GM06990 (cell line): ENCODE measurements at regions not wholly inside any gene's neighbourhood (a gene's known extent, or its start where the extent isn't known, plus 50 kb on each side); places are given as distances from the start of the nearest gene placed in this dataset.

Source experiments
- DNase-seq: peaks from one replicate; pipeline ENCODE4 v3.0.0-alpha.2; 2011; ENCODE audit not compliant: insufficient read length; ENCODE audit errors: extremely low read depth
- H3K27me3 ChIP-seq: replicated peaks from 2 replicates; pipeline ENCODE4 v1.6.0; 2011; ENCODE audit warnings: low read length; ENCODE audit not compliant: control insufficient read depth, insufficient read depth
- H3K36me3 ChIP-seq: 2 replicates; pipeline ENCODE4 v1.5.1; 2011; ENCODE audit warnings: low read length; ENCODE audit not compliant: control insufficient read depth, insufficient read depth
- H3K4me3 ChIP-seq: replicated peaks from 2 replicates; pipeline ENCODE4 v1.5.1; 2011; ENCODE audit warnings: low read depth, mild to moderate bottlenecking, control low read depth, low read length
- TF ChIP-seq, protein P1 (sequence below): IDR thresholded peaks from 2 replicates; pipeline ENCODE4 v1.5.1; 2011; ENCODE audit warnings: low read length, control low read depth, mild to moderate bottlenecking, inconsistent platforms; ENCODE audit not compliant: insufficient read depth, poor library complexity, severe bottlenecking

DNA sequence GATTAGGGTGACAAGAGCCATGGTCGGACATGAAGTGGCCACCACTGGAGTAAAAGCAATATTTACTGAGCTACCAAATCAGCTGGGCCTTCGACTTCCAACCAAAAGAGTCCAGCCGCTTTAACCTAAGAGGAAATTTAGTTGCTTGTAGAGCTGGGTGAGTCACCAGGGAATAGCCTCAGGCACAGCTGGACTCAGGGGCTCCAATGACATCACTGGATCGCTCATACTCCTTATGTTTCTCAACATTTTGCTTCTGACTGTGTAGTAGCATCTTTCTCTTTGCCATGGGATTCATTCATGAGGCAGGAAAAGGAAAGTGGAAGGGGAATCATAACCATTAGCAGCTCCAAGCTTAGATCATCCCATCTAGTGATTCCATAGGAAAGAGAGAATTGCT is 664.4 kb downstream of the MATN1 start:
- no peak overlapping the region for H3K4me3 ChIP-seq
- TF ChIP-seq, protein P1, sequence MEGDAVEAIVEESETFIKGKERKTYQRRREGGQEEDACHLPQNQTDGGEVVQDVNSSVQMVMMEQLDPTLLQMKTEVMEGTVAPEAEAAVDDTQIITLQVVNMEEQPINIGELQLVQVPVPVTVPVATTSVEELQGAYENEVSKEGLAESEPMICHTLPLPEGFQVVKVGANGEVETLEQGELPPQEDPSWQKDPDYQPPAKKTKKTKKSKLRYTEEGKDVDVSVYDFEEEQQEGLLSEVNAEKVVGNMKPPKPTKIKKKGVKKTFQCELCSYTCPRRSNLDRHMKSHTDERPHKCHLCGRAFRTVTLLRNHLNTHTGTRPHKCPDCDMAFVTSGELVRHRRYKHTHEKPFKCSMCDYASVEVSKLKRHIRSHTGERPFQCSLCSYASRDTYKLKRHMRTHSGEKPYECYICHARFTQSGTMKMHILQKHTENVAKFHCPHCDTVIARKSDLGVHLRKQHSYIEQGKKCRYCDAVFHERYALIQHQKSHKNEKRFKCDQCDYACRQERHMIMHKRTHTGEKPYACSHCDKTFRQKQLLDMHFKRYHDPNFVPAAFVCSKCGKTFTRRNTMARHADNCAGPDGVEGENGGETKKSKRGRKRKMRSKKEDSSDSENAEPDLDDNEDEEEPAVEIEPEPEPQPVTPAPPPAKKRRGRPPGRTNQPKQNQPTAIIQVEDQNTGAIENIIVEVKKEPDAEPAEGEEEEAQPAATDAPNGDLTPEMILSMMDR: no peak
- H3K27me3 ChIP-seq: no peaks in the 10 kb centered on the region; the same call in none of the 2 replicates
- H3K36me3 ChIP-seq: no peaks in the 10 kb centered on the region
- DNase-seq: no peak

DNA sequence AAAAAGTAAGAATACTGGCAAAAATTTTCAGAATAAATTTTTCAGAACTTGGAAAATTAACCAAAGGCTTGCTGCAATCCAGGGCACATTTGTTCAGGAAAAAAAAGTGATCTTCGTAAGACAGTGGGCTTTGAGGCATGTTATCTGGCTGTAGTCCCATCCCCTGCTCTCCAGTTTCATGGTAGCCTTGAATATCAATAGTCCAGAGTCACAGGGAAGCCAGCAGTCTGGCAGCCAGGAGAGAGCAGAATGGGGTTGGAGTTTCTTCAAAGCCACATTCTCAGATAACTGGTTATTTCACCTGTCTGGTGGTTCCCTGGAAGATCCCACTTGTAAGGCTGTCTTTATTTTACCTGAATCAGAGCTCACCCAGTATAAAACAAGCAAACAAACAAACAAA is 669.3 kb downstream of the MATN1 start:
- TF ChIP-seq, protein P1: no peak
- Histone ChIP-seq H3K27me3 (no peaks in the 10 kb centered on the region; the same call in none of the 2 replicates), H3K4me3 (no peak overlapping the region), H3K36me3 (no peaks in the 10 kb centered on the region)
- DNase-seq: no peak

DNA sequence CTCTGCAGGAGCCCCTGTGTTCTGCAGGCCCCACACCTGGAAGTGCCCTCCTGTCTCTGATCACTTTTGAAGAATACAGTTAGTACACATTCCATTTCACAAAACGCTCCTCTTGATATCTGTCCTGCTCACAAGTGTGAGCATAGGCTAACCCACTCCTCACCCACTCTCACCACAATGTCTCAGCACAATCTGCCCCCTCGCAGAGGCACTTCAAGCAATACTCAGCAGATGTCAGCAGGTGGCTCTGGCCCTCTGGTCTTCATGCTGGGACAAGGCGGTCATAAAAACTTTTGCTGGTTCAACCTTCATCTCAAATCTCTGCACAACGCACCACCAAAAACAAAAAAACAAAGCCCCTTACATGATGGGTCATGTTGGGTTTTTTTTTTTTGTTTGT is 671.2 kb downstream of the MATN1 start:
- Histone ChIP-seq H3K4me3 (no peak overlapping the region), H3K27me3 (no peaks in the 10 kb centered on the region; the same call in none of the 2 replicates), H3K36me3 (no peaks in the 10 kb centered on the region)
- no peak for DNase-seq
- TF ChIP-seq, protein P1: no peak

DNA sequence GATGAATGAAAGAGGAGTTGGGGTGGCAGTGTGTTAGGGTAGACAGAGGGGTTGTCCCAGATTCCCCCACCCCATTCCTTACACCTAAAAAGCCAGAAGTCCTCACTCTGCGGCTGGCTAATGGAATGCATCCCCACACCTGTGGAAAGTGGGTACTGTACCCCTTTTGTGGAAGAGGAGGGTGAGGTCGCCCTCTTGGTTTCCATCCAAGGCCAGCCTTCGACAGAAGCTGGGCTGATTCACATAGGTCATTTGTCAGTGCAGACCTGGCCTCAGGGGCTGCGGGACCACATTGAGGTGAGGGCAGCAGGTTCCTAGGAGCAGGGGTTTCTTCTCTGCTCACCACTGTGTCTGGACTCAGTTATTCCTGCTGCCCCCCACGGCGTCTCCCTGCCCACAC is 671.6 kb downstream of the MATN1 start:
- TF ChIP-seq, protein P1: no peak
- no peak overlapping the region for H3K4me3 ChIP-seq
- DNase-seq: no peak
- no peaks in the 10 kb centered on the region; the same call in none of the 2 replicates for H3K27me3 ChIP-seq
- H3K36me3 ChIP-seq: no peaks in the 10 kb centered on the region

DNA sequence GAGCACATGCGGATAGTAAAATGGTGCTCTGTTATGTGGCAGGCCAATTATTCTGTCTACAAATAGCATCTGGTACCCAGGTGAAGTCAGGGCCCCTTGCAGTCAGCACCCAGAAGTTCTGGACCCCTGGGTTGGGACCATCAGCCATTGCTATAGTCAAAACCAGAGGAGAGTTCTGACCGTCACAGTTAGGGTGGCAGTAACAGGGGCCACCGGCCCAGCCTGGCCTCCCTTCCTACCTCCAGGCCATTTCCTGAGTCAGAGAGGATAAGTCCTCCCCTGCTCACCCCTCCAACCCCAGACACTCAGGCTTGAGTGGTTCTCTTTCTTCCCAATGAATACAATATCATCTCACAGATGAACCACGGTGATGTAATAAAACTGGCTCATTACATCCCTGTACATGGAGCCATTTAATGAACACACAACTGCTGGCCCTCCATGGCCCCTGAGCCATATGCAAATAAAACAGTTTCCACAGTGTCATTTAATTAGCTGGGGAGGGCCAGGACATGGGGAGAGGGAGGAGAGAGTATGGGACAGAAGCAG is 673.6 kb downstream of the MATN1 start:
- DNase-seq: no peak
- H3K36me3 ChIP-seq: no peaks in the 10 kb centered on the region
- TF ChIP-seq, protein P1: no peak
- H3K4me3 ChIP-seq: no peak overlapping the region
- no peaks in the 10 kb centered on the region; the same call in none of the 2 replicates for H3K27me3 ChIP-seq

DNA sequence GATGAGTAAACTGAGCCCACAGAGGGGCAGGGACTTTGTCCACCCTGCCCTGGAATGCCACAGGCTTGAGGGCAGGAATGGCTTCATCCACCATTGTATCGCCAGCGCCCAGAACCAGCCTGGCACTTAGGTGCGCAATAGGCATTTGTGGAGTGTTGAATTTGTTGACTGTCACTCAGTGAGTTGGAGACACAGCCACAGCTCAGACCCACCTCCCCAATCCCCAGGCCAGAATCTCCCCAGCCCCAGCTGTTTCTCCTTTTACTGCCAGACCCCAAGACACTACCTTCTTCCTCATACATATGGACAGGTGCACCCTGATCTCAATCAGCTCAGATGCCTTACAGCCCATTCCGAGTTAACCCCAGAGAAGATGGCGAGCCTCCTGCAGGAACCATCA is 674.5 kb downstream of the MATN1 start:
- H3K36me3 ChIP-seq: no peaks in the 10 kb centered on the region
- H3K27me3 ChIP-seq: no peaks in the 10 kb centered on the region; the same call in none of the 2 replicates
- TF ChIP-seq, protein P1: no peak
- no peak for DNase-seq
- H3K4me3 ChIP-seq: no peak overlapping the region
